Osteoblast (primary cell): ENCODE measurements at regions not wholly inside any gene's neighbourhood (a gene's known extent, or its start where the extent isn't known, plus 50 kb on each side); places are given as distances from the start of the nearest gene placed in this dataset.
"Not testable (repeated sequence)": the region's sequence is repeated elsewhere in the genome, so short reads cannot be mapped to it uniquely, and the experiment has no call there.

Source experiments
- DNase-seq: peaks from one replicate; pipeline ENCODE4 v3.0.0; 2011; ENCODE audit warnings: low spot score, mixed read lengths; ENCODE audit not compliant: insufficient read length; ENCODE audit errors: missing footprints
- H2AFZ ChIP-seq: 2 replicates; pipeline ENCODE4 v1.6.0; 2011; ENCODE audit warnings: mild to moderate bottlenecking, low read length
- H3K27ac ChIP-seq: 2 replicates; pipeline ENCODE4 v1.5.1; 2011; ENCODE audit warnings: mild to moderate bottlenecking, low read depth, low read length, moderate library complexity
- H3K27me3 ChIP-seq: 2 replicates; pipeline ENCODE4 v1.6.0; 2012; ENCODE audit warnings: mild to moderate bottlenecking, control low read depth, inconsistent platforms, low read length, moderate library complexity; ENCODE audit not compliant: insufficient read depth
- H3K36me3 ChIP-seq: 2 replicates; pipeline ENCODE4 v1.5.1; 2011; ENCODE audit warnings: mild to moderate bottlenecking, low read length, control low read depth, moderate library complexity; ENCODE audit not compliant: insufficient read depth
- H3K4me1 ChIP-seq: 2 replicates; pipeline ENCODE4 v1.5.1; 2011; ENCODE audit warnings: mild to moderate bottlenecking, low read length, control low read depth, moderate library complexity; ENCODE audit not compliant: insufficient read depth
- H3K4me2 ChIP-seq: 2 replicates; pipeline ENCODE4 v1.6.0; 2011; ENCODE audit warnings: mild to moderate bottlenecking, low read length; ENCODE audit not compliant: insufficient read depth
- H3K4me3 ChIP-seq: fragments of 200-600 bp; sonication (generic); 3 replicates; pipeline ENCODE4 v1.5.1; 2012; ENCODE audit warnings: mild to moderate bottlenecking, low read length, inconsistent platforms; ENCODE audit not compliant: insufficient read depth
- H3K79me2 ChIP-seq: 2 replicates; pipeline ENCODE4 v1.6.0; 2012; ENCODE audit warnings: mild to moderate bottlenecking, low read length, control low read depth, inconsistent platforms; ENCODE audit not compliant: insufficient read depth
- H3K9me3 ChIP-seq: 2 replicates; pipeline ENCODE4 v1.5.1; 2011; ENCODE audit warnings: low read depth, low read length, control low read depth
- H4K20me1 ChIP-seq: 2 replicates; pipeline ENCODE4 v1.6.0; 2012; ENCODE audit warnings: mild to moderate bottlenecking, low read length, control low read depth; ENCODE audit not compliant: insufficient read depth
- TF ChIP-seq, protein P1 (sequence below): IDR thresholded peaks from 2 replicates; pipeline ENCODE4 v1.5.1; 2011; ENCODE audit warnings: mild to moderate bottlenecking, low read depth, low read length, moderate library complexity; ENCODE audit errors: extremely low read depth

DNA sequence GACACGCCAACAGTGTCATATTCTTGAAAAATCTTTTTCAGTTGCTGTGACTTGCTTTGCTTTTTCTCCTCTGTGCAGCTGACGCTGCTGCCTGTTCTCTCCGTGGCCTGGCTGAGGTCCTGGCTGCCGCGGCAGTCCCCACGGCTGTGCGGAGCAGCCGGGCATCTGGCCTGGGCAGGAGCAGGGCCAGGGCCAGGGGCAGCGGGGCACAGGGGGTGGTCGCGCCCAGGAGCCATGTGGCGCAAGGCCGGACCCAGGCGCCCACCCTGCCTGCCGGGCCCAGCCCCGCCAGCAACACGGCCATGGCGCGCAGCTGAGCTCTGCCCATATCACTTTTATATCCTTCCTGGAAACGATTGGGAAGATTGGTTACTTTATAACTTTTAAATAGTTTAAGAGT is 109.4 kb upstream of the ACBD5 start:
- Histone ChIP-seq H3K4me2 (no peak overlapping the region), H3K27me3 (no peaks in the 10 kb centered on the region), H3K4me1 (no peaks in the 10 kb centered on the region), H3K36me3 (no peaks in the 10 kb centered on the region), H4K20me1 (no peaks in the 10 kb centered on the region), H3K4me3 (no peak overlapping the region), H3K9me3 (no peaks in the 10 kb centered on the region), H3K27ac (no peak overlapping the region), H2AFZ (no peak overlapping the region), H3K79me2 (no peaks in the 10 kb centered on the region)
- TF ChIP-seq, protein P1, sequence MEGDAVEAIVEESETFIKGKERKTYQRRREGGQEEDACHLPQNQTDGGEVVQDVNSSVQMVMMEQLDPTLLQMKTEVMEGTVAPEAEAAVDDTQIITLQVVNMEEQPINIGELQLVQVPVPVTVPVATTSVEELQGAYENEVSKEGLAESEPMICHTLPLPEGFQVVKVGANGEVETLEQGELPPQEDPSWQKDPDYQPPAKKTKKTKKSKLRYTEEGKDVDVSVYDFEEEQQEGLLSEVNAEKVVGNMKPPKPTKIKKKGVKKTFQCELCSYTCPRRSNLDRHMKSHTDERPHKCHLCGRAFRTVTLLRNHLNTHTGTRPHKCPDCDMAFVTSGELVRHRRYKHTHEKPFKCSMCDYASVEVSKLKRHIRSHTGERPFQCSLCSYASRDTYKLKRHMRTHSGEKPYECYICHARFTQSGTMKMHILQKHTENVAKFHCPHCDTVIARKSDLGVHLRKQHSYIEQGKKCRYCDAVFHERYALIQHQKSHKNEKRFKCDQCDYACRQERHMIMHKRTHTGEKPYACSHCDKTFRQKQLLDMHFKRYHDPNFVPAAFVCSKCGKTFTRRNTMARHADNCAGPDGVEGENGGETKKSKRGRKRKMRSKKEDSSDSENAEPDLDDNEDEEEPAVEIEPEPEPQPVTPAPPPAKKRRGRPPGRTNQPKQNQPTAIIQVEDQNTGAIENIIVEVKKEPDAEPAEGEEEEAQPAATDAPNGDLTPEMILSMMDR: no peak
- no peak for DNase-seq

DNA sequence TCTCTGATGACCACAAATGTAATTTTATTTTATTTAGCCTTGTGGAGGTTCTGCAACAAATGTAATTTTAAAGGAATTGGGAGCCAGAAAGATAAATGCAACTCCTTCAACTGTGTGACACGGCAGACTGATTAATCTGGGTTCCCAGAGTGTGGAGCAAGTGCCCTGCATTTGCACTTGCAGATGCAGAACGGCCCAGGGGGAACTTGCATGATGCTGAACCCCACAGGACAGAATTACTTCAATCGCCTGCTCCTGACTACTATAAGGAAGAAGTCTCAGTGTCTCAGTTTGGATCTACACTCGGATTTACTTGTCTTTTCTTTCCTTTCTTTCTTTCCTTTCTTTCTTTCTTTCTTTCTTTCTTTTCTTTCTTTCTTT is 107.2 kb upstream of the ACBD5 start:
- H3K36me3 ChIP-seq, H3K79me2 ChIP-seq, H3K4me1 ChIP-seq, H4K20me1 ChIP-seq, H3K27ac ChIP-seq, H3K9me3 ChIP-seq, H3K4me3 ChIP-seq, H2AFZ ChIP-seq, H3K4me2 ChIP-seq, DNase-seq, H3K27me3 ChIP-seq: not testable (repeated sequence)

DNA sequence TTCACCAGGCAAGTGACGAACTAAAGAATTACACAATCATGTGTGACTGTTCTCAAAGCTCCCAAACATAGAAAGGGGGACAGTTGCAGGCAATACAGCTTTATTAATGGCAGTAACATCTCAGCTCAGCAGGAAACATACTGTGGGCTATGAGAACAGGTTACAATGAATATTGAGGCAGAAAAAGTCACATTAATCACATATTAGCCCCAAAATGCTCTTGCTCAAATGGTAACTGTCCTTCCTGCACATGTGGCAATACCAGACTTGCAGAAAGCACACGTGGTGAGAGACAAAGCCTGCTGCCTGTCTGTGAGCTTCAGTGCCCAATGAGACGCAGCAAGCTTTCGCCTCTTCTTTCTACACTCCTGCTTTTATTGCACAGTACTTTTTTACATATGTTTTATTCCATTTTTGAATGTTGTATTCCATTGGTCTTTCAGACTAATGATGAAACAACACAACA is 104.9 kb upstream of the ACBD5 start:
- no peak overlapping the region for H3K4me3 ChIP-seq
- no peaks in the 10 kb centered on the region for H3K36me3 ChIP-seq
- no peak overlapping the region for H3K4me2 ChIP-seq
- H3K27me3 ChIP-seq: no peaks in the 10 kb centered on the region
- H3K27ac ChIP-seq: no peak overlapping the region
- no peak overlapping the region for H2AFZ ChIP-seq
- no peak for DNase-seq
- H3K4me1 ChIP-seq: no peaks in the 10 kb centered on the region
- TF ChIP-seq, protein P1: no peak
- no peaks in the 10 kb centered on the region for H3K79me2 ChIP-seq
- H3K9me3 ChIP-seq: no peaks in the 10 kb centered on the region
- no peaks in the 10 kb centered on the region for H4K20me1 ChIP-seq

DNA sequence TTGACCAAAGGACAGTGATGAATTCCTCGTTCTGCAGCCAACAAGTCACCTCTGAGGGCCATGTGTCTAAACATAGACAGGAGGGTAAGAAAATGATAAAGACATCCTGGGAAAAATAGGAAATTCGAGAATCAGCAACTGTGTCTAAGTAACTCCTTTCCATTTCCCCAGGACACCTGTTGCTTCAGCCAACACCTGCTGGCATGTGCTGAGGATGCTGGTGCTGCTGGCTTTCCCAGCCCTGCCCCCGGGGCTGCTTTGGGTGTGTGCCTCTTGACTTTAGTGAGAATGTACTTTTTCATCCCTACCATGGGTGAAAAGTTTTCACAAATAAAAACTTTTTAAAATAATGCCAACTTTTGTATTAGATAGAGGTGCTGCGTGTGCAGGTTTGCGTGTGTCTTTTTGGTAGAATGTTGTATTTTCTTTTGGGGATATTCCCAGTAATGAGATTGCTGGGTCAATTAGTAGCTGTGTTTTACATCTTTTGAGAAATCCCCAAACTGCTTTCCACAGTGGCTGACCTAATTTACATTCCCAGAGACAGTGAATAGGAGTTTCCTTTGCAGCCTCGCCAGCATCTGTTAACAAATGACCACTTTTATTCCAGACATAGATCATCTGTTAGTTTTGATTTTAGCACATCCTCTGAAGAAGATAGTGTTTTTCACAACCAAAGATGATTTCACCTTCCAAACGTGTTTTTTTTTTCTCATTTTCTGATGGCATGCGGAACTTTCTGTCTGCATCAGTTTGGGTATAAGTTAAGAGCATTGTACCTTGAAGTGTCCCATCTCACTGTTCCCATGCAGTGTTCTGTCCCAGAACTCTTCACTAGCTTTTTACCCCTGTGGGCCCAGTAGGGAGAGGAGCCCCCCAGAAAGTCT is 104.2 kb upstream of the ACBD5 start:
- H3K4me3 ChIP-seq: no peak overlapping the region
- no peaks in the 10 kb centered on the region for H4K20me1 ChIP-seq
- no peaks in the 10 kb centered on the region for H3K9me3 ChIP-seq
- no peaks in the 10 kb centered on the region for H3K79me2 ChIP-seq
- no peaks in the 10 kb centered on the region for H3K27me3 ChIP-seq
- TF ChIP-seq, protein P1: no peak
- no peak overlapping the region for H3K4me2 ChIP-seq
- H3K36me3 ChIP-seq: no peaks in the 10 kb centered on the region
- no peak overlapping the region for H2AFZ ChIP-seq
- no peak for DNase-seq
- H3K27ac ChIP-seq: no peak overlapping the region
- H3K4me1 ChIP-seq: no peaks in the 10 kb centered on the region
